ENCODE measurements at regions not wholly inside any gene's neighbourhood (a gene's known extent, or its start where the extent isn't known, plus 50 kb on each side); places are given as distances from the start of the nearest gene placed in this dataset.
"Not testable (repeated sequence)": the region's sequence is repeated elsewhere in the genome, so short reads cannot be mapped to it uniquely, and the experiment has no call there.

DNA sequence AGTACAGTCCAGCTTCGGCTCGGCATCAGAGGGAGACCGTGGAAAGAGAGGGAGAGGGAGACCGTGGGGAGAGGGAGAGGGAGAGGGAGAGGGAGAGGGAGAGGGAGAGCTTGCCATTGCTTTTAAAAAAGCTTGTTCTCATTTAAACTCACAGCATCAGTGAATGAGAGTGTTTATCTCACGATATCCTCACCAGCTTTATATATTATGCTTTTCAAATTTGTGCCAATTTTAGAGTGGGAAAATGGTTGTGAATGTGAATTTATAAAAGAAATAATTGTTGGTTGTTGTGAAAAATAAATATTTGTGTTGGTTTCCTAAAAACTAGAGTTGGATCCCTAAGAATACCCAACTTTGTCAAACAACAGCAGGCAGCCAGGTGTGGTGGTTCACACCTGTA is 170.1 kb downstream of the NRN1 start:
- DNase-seq, result not testable (repeated sequence)

- DNase-seq, result no peak
Observed at GRCh38 chr6:5833120-5833519, 173.6 kb downstream of the NRN1 start.

DNA sequence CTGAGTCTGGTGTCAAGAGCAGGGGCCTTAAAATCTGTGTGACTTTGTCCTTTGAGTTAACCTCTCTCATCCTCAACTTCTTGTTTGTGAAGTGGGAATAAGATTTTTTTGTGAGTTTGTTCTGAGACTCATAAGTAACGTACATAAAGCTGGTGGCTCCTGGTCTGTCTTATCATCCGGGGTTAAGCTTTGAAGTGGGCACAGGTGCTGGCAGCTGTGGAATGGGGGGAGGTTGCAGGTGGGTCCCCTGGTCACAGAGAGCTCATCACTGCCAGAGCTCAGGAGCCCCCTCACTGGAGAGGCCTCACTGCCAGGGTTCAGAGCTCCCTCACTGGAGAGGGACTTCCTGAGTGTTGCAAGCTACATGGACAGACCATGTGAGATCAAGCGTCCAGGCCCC is 174.1 kb downstream of the NRN1 start:
- DNase-seq, result no peak

DNA sequence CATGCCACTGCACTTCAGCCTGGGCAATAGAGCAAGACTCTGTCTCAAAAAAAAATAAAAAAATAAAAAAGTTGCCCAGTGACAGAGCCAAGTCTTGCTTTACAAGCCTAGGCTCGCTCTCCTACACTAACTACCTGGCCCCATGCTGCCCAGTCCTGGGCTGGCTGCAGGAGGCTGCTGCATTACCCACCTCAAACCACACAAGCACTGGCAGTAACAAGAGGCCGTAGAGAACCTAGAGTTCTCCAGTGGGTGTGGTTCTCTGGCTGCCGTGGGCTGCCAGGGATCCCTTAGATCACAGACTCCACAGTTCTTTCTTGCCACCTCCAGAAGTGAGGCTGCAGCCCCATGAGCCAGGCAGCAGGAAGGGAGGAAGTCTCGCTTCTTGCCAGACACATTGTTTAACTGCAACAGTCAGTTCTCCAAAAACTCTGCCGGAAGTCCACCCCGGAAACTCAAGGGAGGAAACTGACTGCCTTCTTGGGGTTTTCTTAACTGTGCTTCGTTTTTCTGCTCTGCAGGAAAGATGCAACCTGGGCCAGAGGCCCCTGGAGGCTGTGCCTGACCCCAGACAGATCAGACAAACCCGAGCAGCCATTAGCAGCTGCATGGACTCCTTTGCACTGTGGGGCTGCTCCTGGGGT is 175.4 kb downstream of the NRN1 start:
- not testable (repeated sequence) for DNase-seq

DNA sequence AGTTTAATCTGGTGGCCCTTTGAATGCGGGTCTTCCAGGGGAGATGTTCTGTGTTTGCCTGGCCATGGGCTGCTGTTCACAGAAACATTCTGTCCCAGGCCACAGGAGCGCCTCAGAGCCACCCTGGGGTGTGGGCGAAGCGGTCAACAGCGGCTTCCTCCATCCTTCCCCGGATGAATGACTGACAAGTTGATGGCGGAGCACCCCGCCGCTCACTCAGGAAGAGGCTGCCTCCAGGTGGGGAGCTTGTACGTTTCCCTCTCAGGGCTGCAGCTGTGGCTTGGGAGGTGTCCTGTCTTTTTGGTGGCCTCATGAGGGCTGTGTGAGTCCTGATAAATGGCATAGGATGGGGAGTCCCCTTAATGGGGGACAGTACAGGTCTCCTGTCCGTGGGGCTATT is 178.4 kb downstream of the NRN1 start:
- DNase-seq, result no peak

- no peak for DNase-seq
Observed at GRCh38 chr6:5827056-5827904, 179.4 kb downstream of the NRN1 start.

DNA sequence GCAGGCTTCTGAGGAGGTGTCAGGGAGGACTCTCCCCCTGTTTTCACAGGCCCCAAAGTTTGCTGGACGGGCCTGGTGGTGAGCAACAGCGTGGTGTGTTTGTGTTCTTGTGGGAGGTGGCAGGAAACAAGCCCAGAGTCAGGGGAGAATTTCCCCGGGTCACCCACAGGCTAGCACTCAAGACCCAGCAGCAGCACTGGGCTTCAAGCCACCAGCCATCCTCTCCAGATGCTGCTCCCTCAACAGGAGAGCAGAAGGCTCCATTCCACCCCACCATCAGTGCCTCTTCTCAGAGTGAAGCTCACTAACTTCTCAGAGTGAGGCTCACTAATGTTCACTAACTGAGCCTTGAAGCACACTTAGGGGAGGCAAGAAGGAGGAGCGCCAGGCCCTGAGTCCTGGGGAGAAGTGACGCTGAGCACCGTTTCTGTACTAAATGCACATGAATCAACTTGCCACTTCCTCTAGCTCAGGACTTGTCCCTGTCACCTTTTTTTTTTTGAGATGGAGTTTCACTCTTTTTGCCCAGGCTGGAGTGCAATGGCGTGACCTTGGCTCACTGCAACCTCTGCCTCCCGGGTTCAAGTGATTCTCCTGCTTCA is 182.2 kb downstream of the NRN1 start:
- not testable (repeated sequence) for DNase-seq
